ENCODE measurements at regions not wholly inside any gene's neighbourhood (a gene's known extent, or its start where the extent isn't known, plus 50 kb on each side); places are given as distances from the start of the nearest gene placed in this dataset.

- Histone ChIP-seq H3K79me1 (ENCODE audit: low read depth, low read length) (no peaks in the 10 kb centered on the region), H2AFZ (ENCODE audit: low read length) (no peak overlapping the region), H2BK5ac (ENCODE audit: low read length) (no peak overlapping the region), H2BK12ac (ENCODE audit: low read length) (no peak overlapping the region), H3K4ac (ENCODE audit: low read length) (no peak overlapping the region), H4K8ac (ENCODE audit: low read depth, low read length) (no peak overlapping the region), H2BK15ac (ENCODE audit: low read length) (no peak overlapping the region), H3K4me1 (ENCODE audit: control insufficient read depth in 2 of 2, insufficient read depth in 1 of 2, low read depth in 1 of 2, low read length in 2 of 2) (peaks cover 0 to 6% of the 10 kb centered on the region in 2 donors), H3K9me3 (replicated peaks in 1 of 2; ENCODE audit: control insufficient read depth in 2 of 2, insufficient read depth in 1 of 2, low read depth in 1 of 2, low read length in 2 of 2) (no peaks in the 10 kb centered on the region), H3K4me2 (ENCODE audit: insufficient read depth, low read length, poor library complexity, severe bottlenecking) (no peak overlapping the region), H3K36me3 (replicated peaks in 1 of 2; ENCODE audit: control insufficient read depth in 2 of 2, insufficient read depth in 2 of 2, low read length in 2 of 2) (no peaks in the 10 kb centered on the region), H3K9ac (ENCODE audit: low read depth, low read length, poor library complexity) (no peak overlapping the region), H3K23ac (ENCODE audit: low read depth, low read length, poor library complexity) (no peak overlapping the region), H3K18ac (ENCODE audit: low read length) (no peak overlapping the region), H4K91ac (ENCODE audit: low read depth, low read length, poor library complexity) (no peak overlapping the region), H3K27ac (replicated peaks; ENCODE audit: low read length) (no peak overlapping the region), H3K14ac (ENCODE audit: low read length) (no peak overlapping the region), H2AK5ac (ENCODE audit: low read depth, low read length) (no peak overlapping the region), H2BK120ac (ENCODE audit: low read depth, low read length) (no peak overlapping the region), H3K27me3 (ENCODE audit: control insufficient read depth in 3 of 3, insufficient read depth in 3 of 3, low read depth in 1 of 3, low read length in 3 of 3) (no peaks in the 10 kb centered on the region), H3K4me3 (ENCODE audit: low read length in 2 of 2) (no peak overlapping the region)
- WGBS, 2 donors (ENCODE audit: extremely low coverage in 2 of 2, insufficient read length in 2 of 2, insufficient replicate concordance in 1 of 2) = no CpG with 5 or more reads among the region's 1 CpG
- DNase-seq (ENCODE audit: low spot score) = no peak
These were observed 69.1 kb upstream of the HOXC13 start for GRCh38 chr12:53869500-53869899.

- Histone ChIP-seq H3K18ac (ENCODE audit: low read length) (no peak overlapping the region), H3K27me3 (ENCODE audit: control insufficient read depth in 3 of 3, insufficient read depth in 3 of 3, low read depth in 1 of 3, low read length in 3 of 3) (no peaks in the 10 kb centered on the region), H3K4ac (ENCODE audit: low read length) (no peak overlapping the region), H4K91ac (ENCODE audit: low read depth, low read length, poor library complexity) (no peak overlapping the region), H3K27ac (replicated peaks; ENCODE audit: low read length) (no peak overlapping the region), H3K9ac (ENCODE audit: low read depth, low read length, poor library complexity) (no peak overlapping the region), H2BK15ac (ENCODE audit: low read length) (no peak overlapping the region), H4K8ac (ENCODE audit: low read depth, low read length) (no peak overlapping the region), H2BK12ac (ENCODE audit: low read length) (no peak overlapping the region), H3K79me1 (ENCODE audit: low read depth, low read length) (no peaks in the 10 kb centered on the region), H3K14ac (ENCODE audit: low read length) (no peak overlapping the region), H2BK5ac (ENCODE audit: low read length) (no peak overlapping the region), H3K36me3 (replicated peaks in 1 of 2; ENCODE audit: control insufficient read depth in 2 of 2, insufficient read depth in 2 of 2, low read length in 2 of 2) (no peaks in the 10 kb centered on the region), H2AFZ (ENCODE audit: low read length) (no peak overlapping the region), H3K4me1 (ENCODE audit: control insufficient read depth in 2 of 2, insufficient read depth in 1 of 2, low read depth in 1 of 2, low read length in 2 of 2) (peaks cover 0 to 6% of the 10 kb centered on the region in 2 donors), H3K9me3 (replicated peaks in 1 of 2; ENCODE audit: control insufficient read depth in 2 of 2, insufficient read depth in 1 of 2, low read depth in 1 of 2, low read length in 2 of 2) (no peaks in the 10 kb centered on the region), H2AK5ac (ENCODE audit: low read depth, low read length) (no peak overlapping the region), H3K4me2 (ENCODE audit: insufficient read depth, low read length, poor library complexity, severe bottlenecking) (no peak overlapping the region), H3K4me3 (ENCODE audit: low read length in 2 of 2) (no peak overlapping the region), H2BK120ac (ENCODE audit: low read depth, low read length) (no peak overlapping the region), H3K23ac (ENCODE audit: low read depth, low read length, poor library complexity) (no peak overlapping the region)
- no CpG with 5 or more reads among the region's 4 CpGs for WGBS, 2 donors (ENCODE audit: extremely low coverage in 2 of 2, insufficient read length in 2 of 2, insufficient replicate concordance in 1 of 2)
- no peak for DNase-seq (ENCODE audit: low spot score)
These were observed 68.5 kb upstream of the HOXC13 start for GRCh38 chr12:53870117-53870516.

DNA sequence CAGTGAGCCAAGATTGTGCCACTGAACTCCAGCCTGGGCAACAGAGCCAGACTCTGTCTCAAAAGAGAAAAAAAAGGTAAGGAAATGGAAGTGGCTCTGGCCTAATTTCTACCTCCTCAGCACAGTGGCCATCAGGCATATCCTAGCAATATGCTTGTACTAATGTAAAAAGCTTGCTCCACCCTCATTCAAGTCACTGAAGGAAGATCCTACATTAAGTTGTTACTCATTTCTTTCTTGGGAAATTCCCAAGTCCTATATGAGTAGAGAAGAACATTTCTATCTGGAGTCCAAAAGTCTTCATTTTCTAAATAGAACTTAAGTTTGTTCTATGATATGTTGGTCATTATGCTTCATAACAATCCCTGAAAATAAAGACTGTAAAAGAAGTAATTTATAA, 67.3 kb upstream of the HOXC13 start:
- H3K4me3 ChIP-seq (ENCODE audit: low read length in 2 of 2) = no peak overlapping the region
- no peak overlapping the region for H2AK5ac ChIP-seq (ENCODE audit: low read depth, low read length)
- H3K4me1 ChIP-seq (ENCODE audit: control insufficient read depth in 2 of 2, insufficient read depth in 1 of 2, low read depth in 1 of 2, low read length in 2 of 2) = peaks cover 0 to 6% of the 10 kb centered on the region in 2 donors
- no peak overlapping the region for H3K14ac ChIP-seq (ENCODE audit: low read length)
- H2BK5ac ChIP-seq (ENCODE audit: low read length) = no peak overlapping the region
- no peak overlapping the region for H2AFZ ChIP-seq (ENCODE audit: low read length)
- no peak overlapping the region for H2BK15ac ChIP-seq (ENCODE audit: low read length)
- no peak overlapping the region for H2BK120ac ChIP-seq (ENCODE audit: low read depth, low read length)
- H3K18ac ChIP-seq (ENCODE audit: low read length) = no peak overlapping the region
- H2BK12ac ChIP-seq (ENCODE audit: low read length) = no peak overlapping the region
- no peak overlapping the region for H3K4ac ChIP-seq (ENCODE audit: low read length)
- no peak for DNase-seq (ENCODE audit: low spot score)
- no peaks in the 10 kb centered on the region for H3K36me3 ChIP-seq (replicated peaks in 1 of 2; ENCODE audit: control insufficient read depth in 2 of 2, insufficient read depth in 2 of 2, low read length in 2 of 2)
- H3K27ac ChIP-seq (replicated peaks; ENCODE audit: low read length) = no peak overlapping the region
- H3K23ac ChIP-seq (ENCODE audit: low read depth, low read length, poor library complexity) = no peak overlapping the region
- no peak overlapping the region for H4K91ac ChIP-seq (ENCODE audit: low read depth, low read length, poor library complexity)
- H3K4me2 ChIP-seq (ENCODE audit: insufficient read depth, low read length, poor library complexity, severe bottlenecking) = no peak overlapping the region
- no peaks in the 10 kb centered on the region for H3K9me3 ChIP-seq (replicated peaks in 1 of 2; ENCODE audit: control insufficient read depth in 2 of 2, insufficient read depth in 1 of 2, low read depth in 1 of 2, low read length in 2 of 2)
- no peaks in the 10 kb centered on the region for H3K27me3 ChIP-seq (ENCODE audit: control insufficient read depth in 3 of 3, insufficient read depth in 3 of 3, low read depth in 1 of 3, low read length in 3 of 3)
- H4K8ac ChIP-seq (ENCODE audit: low read depth, low read length) = no peak overlapping the region
- H3K9ac ChIP-seq (ENCODE audit: low read depth, low read length, poor library complexity) = no peak overlapping the region
- no peaks in the 10 kb centered on the region for H3K79me1 ChIP-seq (ENCODE audit: low read depth, low read length)

- Histone ChIP-seq H3K27me3 (ENCODE audit: control insufficient read depth in 3 of 3, insufficient read depth in 3 of 3, low read depth in 1 of 3, low read length in 3 of 3) (no peaks in the 10 kb centered on the region), H2BK5ac (ENCODE audit: low read length) (no peak overlapping the region), H3K4me1 (ENCODE audit: control insufficient read depth in 2 of 2, insufficient read depth in 1 of 2, low read depth in 1 of 2, low read length in 2 of 2) (peaks cover 0 to 5% of the 10 kb centered on the region in 2 donors), H3K18ac (ENCODE audit: low read length) (no peak overlapping the region), H3K9me3 (replicated peaks in 1 of 2; ENCODE audit: control insufficient read depth in 2 of 2, insufficient read depth in 1 of 2, low read depth in 1 of 2, low read length in 2 of 2) (no peaks in the 10 kb centered on the region), H2AFZ (ENCODE audit: low read length) (no peak overlapping the region), H4K91ac (ENCODE audit: low read depth, low read length, poor library complexity) (no peak overlapping the region), H2BK15ac (ENCODE audit: low read length) (no peak overlapping the region), H2BK12ac (ENCODE audit: low read length) (no peak overlapping the region), H3K14ac (ENCODE audit: low read length) (no peak overlapping the region), H3K4ac (ENCODE audit: low read length) (no peak overlapping the region), H3K9ac (ENCODE audit: low read depth, low read length, poor library complexity) (no peak overlapping the region), H3K4me2 (ENCODE audit: insufficient read depth, low read length, poor library complexity, severe bottlenecking) (no peak overlapping the region), H3K4me3 (ENCODE audit: low read length in 2 of 2) (no peak overlapping the region), H3K23ac (ENCODE audit: low read depth, low read length, poor library complexity) (no peak overlapping the region), H3K27ac (replicated peaks; ENCODE audit: low read length) (no peak overlapping the region), H2BK120ac (ENCODE audit: low read depth, low read length) (no peak overlapping the region), H2AK5ac (ENCODE audit: low read depth, low read length) (no peak overlapping the region), H3K79me1 (ENCODE audit: low read depth, low read length) (no peaks in the 10 kb centered on the region), H4K8ac (ENCODE audit: low read depth, low read length) (no peak overlapping the region), H3K36me3 (replicated peaks in 1 of 2; ENCODE audit: control insufficient read depth in 2 of 2, insufficient read depth in 2 of 2, low read length in 2 of 2) (no peaks in the 10 kb centered on the region)
- no peak for DNase-seq (ENCODE audit: low spot score)
- WGBS, 2 donors (ENCODE audit: extremely low coverage in 2 of 2, insufficient read length in 2 of 2, insufficient replicate concordance in 1 of 2) = no CpG with 5 or more reads among the region's 2 CpGs
These were observed 66.3 kb upstream of the HOXC13 start for GRCh38 chr12:53872367-53872766.

Measured in neuronal stem cell (in vitro differentiated cells).